ENCODE measurements at regions not wholly inside any gene's neighbourhood (a gene's known extent, or its start where the extent isn't known, plus 50 kb on each side); places are given as distances from the start of the nearest gene placed in this dataset.

DNA sequence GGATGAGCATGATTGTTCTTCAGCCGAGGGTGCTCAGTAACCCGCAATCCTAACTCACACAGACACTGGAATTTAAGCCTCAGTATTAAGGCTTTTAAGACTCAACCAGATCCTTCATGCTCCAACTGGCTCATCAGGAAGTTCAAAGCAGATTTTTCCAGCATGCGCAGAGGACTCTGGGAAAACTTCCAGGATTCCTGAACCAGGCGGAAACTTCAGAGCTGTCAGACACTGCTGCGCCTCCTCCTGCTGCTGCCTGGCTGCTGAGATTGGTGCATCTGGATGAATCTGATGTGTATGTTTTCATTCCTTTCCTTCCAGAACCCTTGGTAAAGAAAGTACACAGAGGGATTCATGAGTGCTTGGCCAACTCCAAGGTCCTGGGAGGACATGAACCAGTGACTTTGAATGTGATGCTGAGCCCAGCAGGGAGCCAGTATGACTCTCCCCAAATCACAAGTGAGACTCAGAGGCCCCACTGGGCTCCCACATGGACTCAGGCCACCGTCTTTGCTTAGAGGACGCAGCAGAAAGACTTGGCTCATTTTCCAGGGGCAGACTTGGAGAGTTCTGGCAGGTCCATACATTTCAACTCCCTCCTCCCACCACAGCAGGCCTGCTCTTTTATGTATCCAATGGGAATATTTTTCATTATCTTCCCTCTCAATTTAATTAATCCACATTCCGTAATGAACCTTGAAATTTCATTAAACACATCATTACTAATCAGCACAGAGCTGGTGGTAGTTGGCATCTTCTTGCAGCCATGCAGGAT, 143.5 kb upstream of the HDAC4 start:
- ChIA-PET CTCF (ENCODE audit: low intra/inter-chr PET ratio) (no interaction called here), POLR2A (no interaction called here)
- H3K36me3 ChIP-seq (ENCODE audit: control insufficient read depth, insufficient read depth, low read length), result no peaks in the 10 kb centered on the region
- H4K20me1 ChIP-seq (replicated peaks; ENCODE audit: control insufficient read depth, insufficient read depth, low read length), result no peaks in the 10 kb centered on the region
- H3K79me2 ChIP-seq (ENCODE audit: control insufficient read depth, insufficient read depth, low read length), result no peaks in the 10 kb centered on the region
- no peak for TF ChIP-seq CC2D1A (IDR thresholded peaks at IDR 0.05)
- TF ChIP-seq CXXC5 (CRISPR knock-in tag; IDR thresholded peaks at IDR 0.05), result no peak
- no peak for TF ChIP-seq ZNF282 (CRISPR knock-in tag; IDR thresholded peaks at IDR 0.05)
- TF ChIP-seq, protein P1, sequence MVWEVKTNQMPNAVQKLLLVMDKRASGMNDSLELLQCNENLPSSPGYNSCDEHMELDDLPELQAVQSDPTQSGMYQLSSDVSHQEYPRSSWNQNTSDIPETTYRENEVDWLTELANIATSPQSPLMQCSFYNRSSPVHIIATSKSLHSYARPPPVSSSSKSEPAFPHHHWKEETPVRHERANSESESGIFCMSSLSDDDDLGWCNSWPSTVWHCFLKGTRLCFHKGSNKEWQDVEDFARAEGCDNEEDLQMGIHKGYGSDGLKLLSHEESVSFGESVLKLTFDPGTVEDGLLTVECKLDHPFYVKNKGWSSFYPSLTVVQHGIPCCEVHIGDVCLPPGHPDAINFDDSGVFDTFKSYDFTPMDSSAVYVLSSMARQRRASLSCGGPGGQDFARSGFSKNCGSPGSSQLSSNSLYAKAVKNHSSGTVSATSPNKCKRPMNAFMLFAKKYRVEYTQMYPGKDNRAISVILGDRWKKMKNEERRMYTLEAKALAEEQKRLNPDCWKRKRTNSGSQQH (CRISPR knock-in tag; IDR thresholded peaks at IDR 0.05), result no peak
- no peak for TF ChIP-seq ETS2 (tag; IDR thresholded peaks at IDR 0.05; ENCODE audit: borderline replicate concordance, poor library complexity, severe bottlenecking)
- no peak for TF ChIP-seq TAF9B (IDR thresholded peaks at IDR 0.05; ENCODE audit: partially characterized antibody)
- TF ChIP-seq, protein P2, sequence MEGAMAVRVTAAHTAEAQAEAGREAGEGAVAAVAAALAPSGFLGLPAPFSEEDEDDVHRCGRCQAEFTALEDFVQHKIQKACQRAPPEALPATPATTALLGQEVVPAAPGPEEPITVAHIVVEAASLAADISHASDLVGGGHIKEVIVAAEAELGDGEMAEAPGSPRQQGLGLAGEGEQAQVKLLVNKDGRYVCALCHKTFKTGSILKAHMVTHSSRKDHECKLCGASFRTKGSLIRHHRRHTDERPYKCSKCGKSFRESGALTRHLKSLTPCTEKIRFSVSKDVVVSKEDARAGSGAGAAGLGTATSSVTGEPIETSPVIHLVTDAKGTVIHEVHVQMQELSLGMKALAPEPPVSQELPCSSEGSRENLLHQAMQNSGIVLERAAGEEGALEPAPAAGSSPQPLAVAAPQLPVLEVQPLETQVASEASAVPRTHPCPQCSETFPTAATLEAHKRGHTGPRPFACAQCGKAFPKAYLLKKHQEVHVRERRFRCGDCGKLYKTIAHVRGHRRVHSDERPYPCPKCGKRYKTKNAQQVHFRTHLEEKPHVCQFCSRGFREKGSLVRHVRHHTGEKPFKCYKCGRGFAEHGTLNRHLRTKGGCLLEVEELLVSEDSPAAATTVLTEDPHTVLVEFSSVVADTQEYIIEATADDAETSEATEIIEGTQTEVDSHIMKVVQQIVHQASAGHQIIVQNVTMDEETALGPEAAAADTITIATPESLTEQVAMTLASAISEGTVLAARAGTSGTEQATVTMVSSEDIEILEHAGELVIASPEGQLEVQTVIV (CRISPR knock-in tag; IDR thresholded peaks at IDR 0.05; ENCODE audit: borderline replicate concordance), result no peak
- no peak overlapping the region for H2AFZ ChIP-seq (ENCODE audit: low read depth, low read length)
- H3K4me2 ChIP-seq (ENCODE audit: insufficient read depth, low read length), result no peak overlapping the region
- H3K27ac ChIP-seq (ENCODE audit: extremely low read depth, low read depth, low read length), result no peak overlapping the region
- H3K9me3 ChIP-seq (replicated peaks; ENCODE audit: control insufficient read depth, insufficient read depth, low read depth, low read length), result no peaks in the 10 kb centered on the region
- H3K9me1 ChIP-seq (ENCODE audit: control insufficient read depth, insufficient read depth, low read length), result no peaks in the 10 kb centered on the region
- peaks cover 2 to 46% of the 10 kb centered on the region in 2 experiments; a peak in 3 of 5 replicates for H3K27me3 ChIP-seq (ENCODE audit: control insufficient read depth in 2 of 2, insufficient read depth in 2 of 2, low read length in 2 of 2)
- ATAC-seq (no peak), FAIRE-seq (no peak), DNase-seq (ENCODE audit: extremely low read depth in 1 of 4, low spot score in 3 of 4) (no peak)
- intact Hi-C loops (cut with micrococcal nuclease), result no loop called here
- no peak overlapping the region for H3K9ac ChIP-seq (ENCODE audit: insufficient read depth in 1 of 2, low read depth in 2 of 2, low read length in 2 of 2)
- no peak overlapping the region for H3K4me3 ChIP-seq
- in situ Hi-C loops (cut with MboI), result no loop called here
- WGBS (ENCODE audit: insufficient coverage, low coverage, missing lambda C conversion rate), result 0% methylated on average over 7 of the region's 8 CpGs
- no TSS peak for BruUV-seq (replicated peaks)
- H3K4me1 ChIP-seq (replicated peaks in 1 of 2; ENCODE audit: control insufficient read depth in 2 of 2, insufficient read depth in 2 of 2, low read length in 2 of 2), result no peaks in the 10 kb centered on the region
